Keratinocyte (primary cell): ENCODE measurements at regions not wholly inside any gene's neighbourhood (a gene's known extent, or its start where the extent isn't known, plus 50 kb on each side); places are given as distances from the start of the nearest gene placed in this dataset.

Experiments used
- DNase-seq: peaks from one replicate; pipeline ENCODE4 v3.0.0-alpha.2; 2011; ENCODE audit warnings: low read depth, missing footprints, low spot score
- FAIRE-seq: peaks from 2 replicates; lab custom pipeline; 2011; peaks lifted over from hg19 to GRCh38; lab: Jason Lieb, UNC
- H2AFZ ChIP-seq: 2 replicates; pipeline ENCODE4 v1.6.0; 2012; ENCODE audit warnings: low read length, control low read depth, inconsistent platforms; ENCODE audit not compliant: control insufficient read depth
- H3K27ac ChIP-seq: 2 replicates; pipeline ENCODE4 v1.5.1; 2011; ENCODE audit warnings: low read length; ENCODE audit not compliant: control insufficient read depth, insufficient read depth
- H3K27me3 ChIP-seq: 3 replicates; pipeline ENCODE4 v1.6.0; 2011; ENCODE audit warnings: low read length; ENCODE audit not compliant: control insufficient read depth, insufficient read depth; ENCODE audit errors: extremely low read depth
- H3K36me3 ChIP-seq, 2 experiments: 2 replicates in 1 of 2; 3 replicates in 1 of 2; pipeline ENCODE4 v1.5.1; 2011; ENCODE audit warnings: low read length in 2 of 2, mild to moderate bottlenecking in 1 of 2; ENCODE audit not compliant: control insufficient read depth in 2 of 2, insufficient read depth in 2 of 2; ENCODE audit errors: extremely low read depth in 1 of 2
- H3K4me1 ChIP-seq: 3 replicates; pipeline ENCODE4 v1.5.1; 2011; ENCODE audit warnings: low read length; ENCODE audit not compliant: control insufficient read depth, insufficient read depth; ENCODE audit errors: extremely low read depth
- H3K4me2 ChIP-seq: 3 replicates; pipeline ENCODE4 v1.6.0; 2011; ENCODE audit warnings: low read depth, low read length; ENCODE audit not compliant: control insufficient read depth, insufficient read depth; ENCODE audit errors: extremely low read depth
- H3K4me3 ChIP-seq, 3 experiments: fragments of 200-600 bp in 1 of 3; sonication (generic) in 1 of 3; 2 replicates in 2 of 3; 3 replicates in 1 of 3; pipeline ENCODE4 v1.5.1; 2011 to 2016; ENCODE audit warnings: low read length in 3 of 3, mild to moderate bottlenecking in 3 of 3, control low read depth in 2 of 3, inconsistent platforms in 1 of 3, low read depth in 1 of 3, mixed read lengths in 1 of 3, mixed run types in 1 of 3, moderate library complexity in 1 of 3; ENCODE audit not compliant: control insufficient read depth in 2 of 3, insufficient read depth in 2 of 3; ENCODE audit errors: extremely low read depth in 1 of 3
- H3K79me2 ChIP-seq: 2 replicates; pipeline ENCODE4 v1.6.0; 2012; ENCODE audit warnings: low read length; ENCODE audit not compliant: control insufficient read depth, insufficient read depth
- H3K9ac ChIP-seq: 3 replicates; pipeline ENCODE4 v1.6.0; 2011; ENCODE audit warnings: low read length; ENCODE audit not compliant: control insufficient read depth, insufficient read depth; ENCODE audit errors: extremely low read depth
- H3K9me1 ChIP-seq: 3 replicates; pipeline ENCODE4 v1.6.0; 2011; ENCODE audit warnings: low read length; ENCODE audit not compliant: control insufficient read depth, insufficient read depth; ENCODE audit errors: extremely low read depth
- H3K9me3 ChIP-seq: 2 replicates; pipeline ENCODE4 v1.5.1; 2012; ENCODE audit warnings: low read depth, low read length; ENCODE audit not compliant: control insufficient read depth
- H4K20me1 ChIP-seq: 3 replicates; pipeline ENCODE4 v1.6.0; 2011; ENCODE audit warnings: low read length; ENCODE audit not compliant: control insufficient read depth, insufficient read depth; ENCODE audit errors: extremely low read depth
- CTCF ChIP-seq, 3 experiments: IDR thresholded peaks in 1 of 3; conservative IDR thresholded peaks in 1 of 3; optimal IDR thresholded peaks in 1 of 3; 2 replicates in 2 of 3; 3 replicates in 1 of 3; pipeline versions ENCODE3 to v1.5.1; 2011; ENCODE audit warnings: low read length in 3 of 3, mild to moderate bottlenecking in 3 of 3, moderate library complexity in 2 of 3, control low read depth in 1 of 3, inconsistent platforms in 1 of 3; ENCODE audit not compliant: insufficient read depth in 2 of 3; ENCODE audit errors: extremely low read depth in 1 of 3
- EZH2 ChIP-seq: IDR thresholded peaks from one replicate; pipeline ENCODE4 v1.6.1; 2012; ENCODE audit warnings: inconsistent platforms, mild to moderate bottlenecking, low read length, moderate library complexity
- dilution Hi-C: fragments of 300-500 bp; cut with MboI; formaldehyde crosslinking; loops from one replicate; pipeline ENCODE4 v1.7.0; 2020; ENCODE audit warnings: low sequenced_read_pairs; ENCODE audit not compliant: extremely low pct_ligation_motif_present

- H2AFZ ChIP-seq, result no peak overlapping the region
- dilution Hi-C loops, result no loop called here
- H3K9me3 ChIP-seq, result no peaks in the 10 kb centered on the region
- no peaks in the 10 kb centered on the region for H3K27me3 ChIP-seq
- no peaks in the 10 kb centered on the region for H3K9me1 ChIP-seq
- DNase-seq, result no peak
- TF ChIP-seq CTCF (optimal IDR thresholded peaks at IDR 0.05 in 1 of 3, IDR thresholded peaks at IDR 0.05 in 1 of 3, conservative IDR thresholded peaks at IDR 0.05 in 1 of 3; ENCODE audit: extremely low read depth in 1 of 3, insufficient read depth in 2 of 3, low read length in 3 of 3) (no peak), EZH2 (no peak)
- H3K27ac ChIP-seq, result no peak overlapping the region
- no peaks in the 10 kb centered on the region for H4K20me1 ChIP-seq
- no peaks in the 10 kb centered on the region for H3K79me2 ChIP-seq
- no peak for FAIRE-seq
- H3K4me2 ChIP-seq, result no peak overlapping the region
- peaks cover 3% of the 10 kb centered on the region for H3K4me1 ChIP-seq
- no peak overlapping the region for H3K4me3 ChIP-seq
- no peak overlapping the region for H3K9ac ChIP-seq
- no peaks in the 10 kb centered on the region for H3K36me3 ChIP-seq
Measured at GRCh38 chr16:65838001-65838400, 528.5 kb upstream of the CDH5 start.

- Histone ChIP-seq H3K4me3 (no peak overlapping the region), H3K27ac (no peak overlapping the region), H3K9me1 (no peaks in the 10 kb centered on the region), H3K9me3 (no peaks in the 10 kb centered on the region), H3K9ac (no peak overlapping the region), H3K4me1 (peaks cover 3% of the 10 kb centered on the region), H3K27me3 (no peaks in the 10 kb centered on the region), H3K4me2 (no peak overlapping the region), H3K79me2 (no peaks in the 10 kb centered on the region), H3K36me3 (no peaks in the 10 kb centered on the region), H4K20me1 (no peaks in the 10 kb centered on the region), H2AFZ (no peak overlapping the region)
- dilution Hi-C loops, result no loop called here
- no peak for TF ChIP-seq EZH2
- no peak for TF ChIP-seq CTCF (optimal IDR thresholded peaks at IDR 0.05 in 1 of 3, IDR thresholded peaks at IDR 0.05 in 1 of 3, conservative IDR thresholded peaks at IDR 0.05 in 1 of 3; ENCODE audit: extremely low read depth in 1 of 3, insufficient read depth in 2 of 3, low read length in 3 of 3)
- DNase-seq (no peak), FAIRE-seq (no peak)
Measured at GRCh38 chr16:65837464-65837863, 529.0 kb upstream of the CDH5 start.
